SH-SY5Y (cell line): ENCODE measurements at regions not wholly inside any gene's neighbourhood (a gene's known extent, or its start where the extent isn't known, plus 50 kb on each side); places are given as distances from the start of the nearest gene placed in this dataset.

Experiments
- GATA2 ChIP-seq: IDR thresholded peaks from 2 replicates; pipeline ENCODE4 v1.6.1; 2011; ENCODE audit warnings: mild to moderate bottlenecking, low read depth, low read length
- GATA3 ChIP-seq: IDR thresholded peaks from 2 replicates; pipeline ENCODE4 v1.6.1; 2011; ENCODE audit warnings: low read depth, mild to moderate bottlenecking, low read length, moderate library complexity

GRCh38 chr14:49189375-49189774 lies 396.8 kb downstream of the RPS29 start:
- TF ChIP-seq GATA3 (no peak), GATA2 (no peak)

GRCh38 chr14:49187799-49188198 lies 398.4 kb downstream of the RPS29 start:
- TF ChIP-seq GATA3 (no peak), GATA2 (no peak)

- no peak for TF ChIP-seq GATA3
- TF ChIP-seq GATA2 = no peak
Measured at GRCh38 chr14:49173765-49174373, 412.3 kb downstream of the RPS29 start.

- 0 out of 2 replicates have a peak, but pooled peaks have one; percentile 49 for TF ChIP-seq GATA3
- peak; percentile 81 for TF ChIP-seq GATA2
Measured at GRCh38 chr14:49164074-49164473, 422.1 kb downstream of the RPS29 start.

GRCh38 chr14:49160983-49161382 lies 425.2 kb downstream of the RPS29 start:
- TF ChIP-seq GATA2 = no peak

GRCh38 chr14:49159081-49159480 lies 427.1 kb downstream of the RPS29 start:
- TF ChIP-seq GATA3 (no peak), GATA2 (no peak)

GRCh38 chr14:49139593-49139992 lies 446.6 kb downstream of the RPS29 start:
- TF ChIP-seq GATA2 = no peak
- TF ChIP-seq GATA3 = no peak

- no peak for TF ChIP-seq GATA2
- TF ChIP-seq GATA3 = no peak
Measured at GRCh38 chr14:49134940-49135339, 451.2 kb downstream of the RPS29 start.

- TF ChIP-seq GATA3 = no peak
- no peak for TF ChIP-seq GATA2
Measured at GRCh38 chr14:49121246-49121645, 464.9 kb downstream of the RPS29 start.

GRCh38 chr14:49114161-49114893 lies 471.9 kb downstream of the RPS29 start:
- TF ChIP-seq GATA2 (no peak), GATA3 (no peak)

GRCh38 chr14:49106741-49107667 lies 479.2 kb downstream of the RPS29 start:
- no peak for TF ChIP-seq GATA3
- no peak for TF ChIP-seq GATA2

- no peak for TF ChIP-seq GATA3
- no peak for TF ChIP-seq GATA2
Measured at GRCh38 chr14:49105956-49106355, 480.2 kb downstream of the RPS29 start.

- TF ChIP-seq GATA3 (peak; percentile 70; the same call in 1 of the 2 replicates), GATA2 (peak; percentile 79)
Measured at GRCh38 chr14:49105512-49105911, 480.7 kb downstream of the RPS29 start.

GRCh38 chr14:49092345-49092744 lies 493.8 kb downstream of the RPS29 start:
- TF ChIP-seq GATA2 (no peak), GATA3 (no peak)
